ENCODE measurements at regions not wholly inside any gene's neighbourhood (a gene's known extent, or its start where the extent isn't known, plus 50 kb on each side); places are given as distances from the start of the nearest gene placed in this dataset.
"Not testable (repeated sequence)": the region's sequence is repeated elsewhere in the genome, so short reads cannot be mapped to it uniquely, and the experiment has no call there.

DNA sequence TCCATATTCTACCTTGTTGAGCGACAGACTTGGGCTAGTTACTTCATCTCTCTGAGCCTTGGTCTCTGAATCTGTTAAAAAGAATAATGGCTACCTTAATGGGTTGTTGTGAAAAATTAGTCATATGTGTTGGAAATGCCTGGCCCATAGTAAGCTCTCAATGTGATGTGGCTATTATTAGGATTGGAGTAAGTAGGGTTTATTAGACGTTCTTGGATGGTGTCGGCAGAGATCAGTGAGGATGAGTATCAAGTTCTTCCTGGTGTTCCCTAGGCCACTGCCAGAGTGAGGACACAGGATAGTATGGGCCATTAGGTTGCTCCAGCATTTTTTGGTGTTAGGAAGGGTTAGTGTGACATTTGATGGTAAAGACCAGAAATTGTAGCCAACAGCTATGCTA lies 121.1 kb upstream of the DUSP10 start:
- FAIRE-seq, result no peak

DNA sequence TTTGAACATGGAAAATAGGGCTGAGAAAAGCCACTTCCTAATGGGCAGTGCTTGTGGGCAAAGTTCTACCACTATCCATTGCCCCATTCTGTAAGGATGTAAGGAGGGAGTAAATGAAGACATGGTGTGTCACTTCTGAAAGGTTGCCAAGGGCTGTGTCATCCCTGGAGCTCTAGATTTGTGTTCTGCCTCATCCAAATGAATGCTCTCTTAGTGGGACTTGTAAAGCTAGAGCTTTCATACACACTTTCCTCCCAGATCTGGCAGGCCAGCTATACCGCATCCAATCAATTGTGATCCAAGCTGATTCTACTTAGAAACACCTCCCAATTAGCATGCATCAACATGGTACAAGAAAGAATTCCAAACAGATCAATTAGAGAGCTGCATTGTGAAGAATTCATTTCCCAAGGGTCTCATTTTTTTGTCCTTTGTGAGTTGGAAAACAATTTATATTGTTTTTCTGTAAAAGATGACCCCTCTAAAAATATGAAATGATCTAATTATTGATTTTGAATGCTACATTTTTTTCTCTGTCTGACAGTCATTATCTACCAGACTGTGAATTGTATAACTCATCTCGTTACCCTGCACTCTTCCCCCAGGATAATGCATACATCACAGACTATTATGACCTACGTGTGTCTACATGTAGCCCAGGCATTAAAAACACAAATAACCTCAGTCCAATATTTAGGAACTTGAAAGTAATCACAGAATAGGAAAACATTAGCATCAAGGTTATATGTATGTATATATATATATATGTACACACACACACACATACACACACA lies 117.1 kb upstream of the DUSP10 start:
- FAIRE-seq, result no peak

DNA sequence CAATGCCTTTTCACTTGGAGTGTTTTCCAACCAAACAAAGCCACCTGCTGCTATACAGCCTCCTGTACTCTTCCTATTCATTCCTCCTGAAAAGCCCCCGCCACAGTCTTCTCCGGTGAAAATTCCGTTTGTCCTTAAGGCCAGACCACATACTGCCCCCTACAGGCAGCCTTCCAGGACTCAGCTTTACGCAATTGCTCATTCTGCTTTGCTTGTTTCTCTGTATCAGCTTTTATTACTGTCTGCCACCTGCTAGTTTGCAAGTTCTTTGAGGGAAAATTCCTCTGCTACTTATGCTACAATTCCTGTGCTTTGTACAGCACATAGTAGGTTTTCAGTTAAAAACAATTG lies 115.2 kb upstream of the DUSP10 start:
- not testable (repeated sequence) for FAIRE-seq

DNA sequence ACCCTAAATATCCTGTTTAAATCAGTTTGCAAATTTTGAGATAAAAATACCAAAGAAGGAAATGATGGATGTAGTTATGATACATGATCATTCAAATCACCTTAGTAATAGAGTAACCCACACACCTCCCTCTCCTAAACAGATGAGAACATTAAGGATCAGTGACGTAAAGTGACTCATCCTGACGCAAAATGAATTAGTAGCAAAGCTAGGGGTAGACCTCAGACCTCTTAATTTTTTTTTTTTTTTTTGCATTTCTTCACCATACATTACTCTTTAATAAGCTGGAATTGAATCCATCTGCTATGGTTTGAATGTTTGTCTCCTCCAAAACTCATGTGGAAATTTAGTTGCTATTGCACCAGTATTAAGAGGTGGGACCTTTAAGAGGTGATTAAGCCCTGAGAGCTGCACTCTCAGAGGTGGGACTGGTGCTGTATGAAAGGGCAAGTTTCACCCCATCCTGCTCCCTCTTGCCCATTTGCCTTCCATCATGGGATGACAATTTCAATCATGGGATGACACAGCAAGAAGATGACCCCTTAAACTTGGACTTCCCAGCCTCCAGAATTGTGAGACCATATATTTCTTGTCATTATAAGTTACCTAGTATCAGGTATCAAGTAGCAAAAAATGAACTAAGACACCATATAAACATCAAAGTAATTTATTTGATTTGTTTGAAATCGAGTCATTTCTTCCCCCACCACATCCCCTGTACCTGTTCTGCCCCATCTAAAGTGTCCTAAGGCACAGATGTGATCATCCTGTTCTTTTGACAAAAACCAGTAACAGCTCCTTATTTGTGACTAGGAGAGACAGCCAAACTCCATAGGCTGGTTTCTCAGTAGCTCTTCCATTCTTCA lies 114.6 kb upstream of the DUSP10 start:
- no peak for FAIRE-seq

DNA sequence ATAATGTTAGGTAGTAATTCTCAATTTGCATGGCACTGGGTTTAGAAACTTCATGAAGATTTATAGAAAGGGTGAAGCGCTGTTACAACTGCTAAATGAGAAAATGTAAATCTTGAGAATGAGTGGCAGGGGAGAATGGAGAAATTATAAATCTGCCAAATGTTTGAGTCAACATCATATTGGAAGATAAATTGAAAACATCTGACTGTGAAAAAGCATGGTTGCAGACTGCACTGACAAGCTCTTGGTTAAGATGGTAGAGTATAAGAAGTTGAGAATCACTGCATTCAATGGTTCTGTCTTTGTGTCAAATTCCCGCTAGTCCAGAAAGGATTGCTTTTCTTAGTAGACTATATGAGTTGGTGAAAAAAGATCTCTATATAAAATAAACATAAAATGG lies 113.3 kb upstream of the DUSP10 start:
- FAIRE-seq, result no peak

DNA sequence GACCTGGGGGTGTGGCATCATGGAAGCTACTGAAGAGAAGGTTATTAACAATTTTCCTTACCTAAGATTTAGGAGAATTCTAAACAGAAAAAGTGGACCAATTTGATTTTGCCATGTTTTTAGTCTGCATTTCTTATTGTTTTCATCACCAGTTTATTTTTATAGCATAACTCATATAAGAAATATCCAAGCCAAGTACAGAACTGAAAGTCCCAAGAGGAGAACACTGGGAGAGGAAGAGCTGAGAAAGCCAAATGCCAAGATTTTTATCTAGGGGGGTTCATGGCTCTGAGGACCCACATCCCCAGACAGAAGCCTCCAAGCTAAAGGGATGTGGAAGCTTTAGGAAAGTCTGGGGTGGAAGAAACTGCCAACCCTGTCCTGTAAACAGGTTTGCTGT lies 109.4 kb upstream of the DUSP10 start:
- FAIRE-seq, result no peak

DNA sequence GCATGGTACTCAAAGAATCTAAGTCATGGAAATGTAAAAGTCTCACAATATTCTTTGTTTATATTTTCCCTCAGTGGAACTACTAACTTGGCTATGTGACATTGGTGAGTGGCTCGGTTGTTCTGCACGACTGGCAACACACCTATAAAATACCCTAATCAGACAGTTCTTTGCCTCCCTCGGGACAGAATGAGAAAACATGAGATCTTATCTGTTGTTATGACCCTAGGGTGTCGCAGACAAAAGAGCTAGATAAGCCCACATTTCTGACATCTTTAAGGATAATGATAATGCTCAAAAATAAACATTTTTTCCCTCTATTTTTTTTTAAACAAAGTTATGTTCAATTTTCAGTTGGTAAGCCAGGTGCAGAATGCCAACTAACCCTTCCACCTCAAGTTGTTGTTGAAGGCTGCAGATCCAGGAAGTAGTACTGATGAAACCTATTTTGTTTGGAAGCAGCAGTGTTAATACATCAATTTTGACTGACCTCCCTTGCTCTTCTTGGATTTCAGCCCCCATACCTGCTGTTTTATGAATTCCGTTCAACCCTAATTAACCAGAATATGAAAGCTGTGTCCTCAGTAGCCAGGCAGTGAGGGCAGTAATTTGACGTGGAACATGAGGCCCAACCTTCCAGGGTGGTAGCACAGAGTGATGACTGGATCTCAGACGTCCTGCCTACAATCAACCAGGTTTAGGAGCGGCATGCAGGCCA lies 108.7 kb upstream of the DUSP10 start:
- no peak for FAIRE-seq

DNA sequence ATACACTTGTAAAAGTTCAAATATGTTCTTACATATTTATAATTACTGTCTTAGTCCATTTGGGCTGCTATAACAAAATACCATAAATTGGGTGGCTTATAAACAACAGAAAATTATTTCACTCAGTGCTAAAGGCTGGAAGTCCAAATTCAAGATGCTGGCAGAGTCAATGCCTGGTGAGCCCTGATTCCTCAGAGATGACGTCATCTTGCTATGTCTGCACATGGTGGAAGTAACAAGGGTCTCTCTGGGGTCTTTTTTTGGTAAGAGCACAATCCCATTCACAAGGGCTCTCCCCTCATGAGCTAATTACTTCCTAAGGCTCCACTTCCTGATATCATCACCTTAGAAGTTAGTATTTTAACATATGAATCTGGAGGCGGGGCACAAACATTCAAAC lies 108.0 kb upstream of the DUSP10 start:
- no peak for FAIRE-seq

DNA sequence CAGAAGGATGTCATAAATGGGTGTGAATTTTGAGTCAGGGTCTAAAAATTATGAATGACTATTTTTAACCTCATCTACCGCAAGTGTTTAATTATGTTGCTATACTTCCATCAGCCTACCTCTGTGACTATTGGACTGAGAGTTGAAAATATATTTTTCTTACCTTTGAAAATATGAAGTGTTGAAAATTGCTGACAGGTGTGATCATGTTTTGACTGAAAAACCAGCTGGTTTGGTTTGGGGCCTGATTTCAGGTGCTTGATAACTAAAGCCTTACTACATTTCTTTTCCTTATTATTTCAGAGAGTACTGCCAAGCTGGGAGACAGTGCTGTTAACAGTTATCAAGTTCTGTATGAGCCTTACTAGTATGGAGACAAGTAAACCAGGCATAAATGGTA lies 107.2 kb upstream of the DUSP10 start:
- FAIRE-seq, result no peak

DNA sequence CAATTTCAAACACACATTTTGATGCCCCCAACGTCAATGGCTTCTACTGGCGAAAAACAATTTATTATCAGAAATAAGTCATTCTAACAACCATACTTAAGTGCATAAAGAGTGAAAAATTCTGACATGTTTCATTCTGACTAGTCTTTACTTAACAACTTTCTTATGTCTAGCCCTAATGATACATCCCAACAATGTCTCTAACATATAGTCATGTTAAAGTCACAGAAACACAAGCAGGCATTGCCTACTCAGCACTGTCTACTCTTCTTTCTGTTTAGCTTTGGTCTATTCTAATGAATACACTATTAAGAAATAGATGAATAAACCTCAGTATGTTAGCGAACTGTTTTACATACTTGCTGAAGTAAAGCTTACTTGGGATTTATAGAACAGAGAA lies 105.8 kb upstream of the DUSP10 start:
- no peak for FAIRE-seq

DNA sequence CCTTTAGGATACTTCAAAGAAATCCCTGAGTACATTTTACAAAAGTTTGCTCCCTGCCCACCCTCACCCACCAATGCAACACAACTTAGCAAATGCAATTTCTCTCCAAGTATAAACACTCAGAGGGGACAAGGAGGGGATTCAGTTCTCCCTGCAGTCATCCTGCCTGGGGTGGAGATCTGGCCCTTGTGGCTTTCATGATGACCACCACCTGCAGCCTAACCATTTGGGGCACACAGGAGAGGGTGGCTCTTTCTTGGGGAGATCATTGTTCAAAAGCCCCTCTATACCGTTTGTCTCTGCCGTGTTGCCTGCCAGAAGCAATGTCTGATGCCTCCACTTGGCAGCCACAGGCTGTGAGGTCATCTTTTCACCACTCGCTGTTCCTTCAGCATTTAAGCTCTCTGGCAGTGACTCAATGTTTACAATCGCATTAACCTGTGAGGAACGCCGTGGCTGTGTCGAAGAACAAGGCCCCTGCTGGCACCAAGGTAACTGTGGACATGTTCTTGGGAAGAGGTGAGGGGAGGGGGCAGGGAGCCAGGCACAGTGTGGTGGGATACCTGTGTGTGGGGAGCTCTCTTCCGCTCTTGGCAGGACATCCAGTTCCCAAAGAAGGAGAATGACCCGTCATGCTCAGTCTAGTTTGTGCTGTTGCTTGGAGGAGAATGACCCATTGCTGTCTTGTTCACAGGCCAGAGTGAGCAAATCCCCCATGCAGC lies 103.9 kb upstream of the DUSP10 start:
- no peak for FAIRE-seq

DNA sequence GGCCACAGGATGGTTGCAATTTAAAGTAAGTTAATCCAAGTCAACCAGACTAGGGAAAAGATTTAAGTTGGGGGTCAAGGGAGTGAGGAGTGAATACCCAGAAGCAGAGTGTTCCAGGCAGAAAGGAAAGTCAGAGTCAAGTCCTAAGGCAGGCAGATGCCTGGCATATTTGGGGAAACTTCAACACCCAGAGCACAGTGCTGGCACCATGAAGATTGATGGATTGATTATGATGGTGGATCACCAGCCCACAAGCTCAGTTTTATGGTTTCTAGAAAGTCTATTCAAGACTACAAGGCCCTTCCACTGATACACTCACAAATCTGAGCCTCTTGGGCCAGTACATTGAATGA lies 100.1 kb upstream of the DUSP10 start:
- no peak for FAIRE-seq

DNA sequence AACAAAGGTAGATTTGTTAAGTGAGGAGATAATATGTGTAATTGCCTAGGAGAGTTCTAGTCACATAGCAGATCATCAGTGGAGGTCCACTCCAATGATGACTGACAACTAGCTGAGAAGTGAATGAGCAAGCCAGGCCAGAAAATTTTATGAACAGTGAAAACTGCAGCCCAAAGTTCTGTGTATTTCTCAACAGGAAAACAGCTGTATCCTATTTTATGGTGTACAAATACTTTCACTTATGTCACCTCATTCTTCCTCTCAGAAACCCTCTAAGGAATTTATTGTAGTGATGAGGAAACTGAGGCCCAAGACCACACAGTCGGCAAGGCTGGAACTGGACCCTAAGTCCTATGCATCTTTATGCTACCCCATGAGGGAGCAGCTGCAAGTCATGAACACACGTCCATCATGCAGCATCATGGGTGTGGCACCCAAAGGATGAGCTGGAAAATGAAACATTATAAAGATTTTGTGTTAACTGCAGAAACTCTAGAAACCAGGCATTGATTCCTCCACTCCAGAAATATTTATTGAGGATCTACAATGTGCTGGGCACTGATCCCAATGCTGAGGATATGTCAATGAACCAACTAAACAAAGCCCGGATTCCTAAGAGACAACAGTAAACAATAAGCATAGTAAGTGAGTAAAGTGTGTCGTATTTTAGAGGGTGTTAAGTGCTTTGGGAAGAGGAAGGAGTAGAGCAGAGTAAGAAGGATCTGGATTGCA lies 99.5 kb upstream of the DUSP10 start:
- no peak for FAIRE-seq

DNA sequence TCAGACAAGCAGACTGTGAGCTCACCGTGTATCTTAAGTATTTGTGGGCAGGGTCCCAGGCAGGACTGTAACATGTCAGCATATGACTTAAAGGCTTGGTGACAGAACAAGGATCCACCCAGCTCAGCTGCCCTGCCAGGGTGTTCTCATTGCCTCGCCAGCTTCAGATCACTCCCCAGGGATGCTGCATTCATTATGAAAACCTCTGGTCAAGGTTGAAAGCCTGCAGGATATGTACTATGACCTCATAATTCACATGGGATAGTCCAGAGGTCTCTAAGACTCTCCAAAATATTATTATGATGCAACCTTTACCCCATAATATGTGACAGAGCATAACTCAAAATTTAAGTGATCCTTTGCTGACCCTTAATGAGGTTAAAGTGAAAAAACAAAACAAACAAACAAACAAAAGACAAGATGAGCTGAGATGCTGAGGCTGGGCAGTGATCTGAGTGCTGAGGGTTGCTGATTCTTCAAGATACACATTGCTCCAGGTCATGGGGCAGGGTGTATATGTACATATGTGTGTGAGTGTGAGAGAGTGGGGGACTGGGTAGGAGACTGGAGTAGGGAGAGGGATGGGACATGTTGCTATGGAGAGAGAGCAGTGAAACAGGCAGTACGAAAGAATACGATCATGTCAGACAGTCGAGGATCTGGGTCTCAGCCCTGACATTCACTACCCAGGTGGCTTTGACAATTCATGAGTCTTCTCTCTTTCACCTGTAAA lies 98.8 kb upstream of the DUSP10 start:
- no peak for FAIRE-seq

DNA sequence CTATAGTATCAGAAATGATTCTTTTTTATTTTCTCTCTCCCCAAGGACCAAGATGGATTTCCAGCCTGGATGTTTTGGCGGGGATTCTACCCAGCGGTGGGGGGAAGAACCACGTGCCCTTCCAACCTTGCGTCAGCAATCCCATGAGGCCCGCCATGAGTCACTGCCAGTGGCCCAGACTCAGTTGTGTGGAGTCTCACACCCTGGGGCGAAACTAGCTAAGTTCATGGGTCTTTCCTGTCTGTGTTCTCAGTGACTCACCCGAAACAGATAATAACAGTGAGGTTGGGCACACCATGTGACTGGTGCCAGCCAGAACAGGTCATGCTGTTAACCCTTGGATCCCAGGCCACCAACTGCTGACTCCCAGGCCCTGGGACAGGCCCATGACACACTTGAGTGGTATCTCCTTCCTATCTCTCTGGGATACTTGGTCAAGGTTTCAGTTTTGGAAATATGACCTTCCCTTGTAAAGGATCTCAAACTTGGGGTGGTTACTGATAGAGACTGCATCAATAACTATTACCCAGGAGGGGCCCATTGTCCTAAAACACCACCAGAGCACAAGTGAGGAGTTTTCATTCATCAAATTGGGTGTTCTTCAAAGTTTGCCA lies 98.0 kb upstream of the DUSP10 start:
- no peak for FAIRE-seq

DNA sequence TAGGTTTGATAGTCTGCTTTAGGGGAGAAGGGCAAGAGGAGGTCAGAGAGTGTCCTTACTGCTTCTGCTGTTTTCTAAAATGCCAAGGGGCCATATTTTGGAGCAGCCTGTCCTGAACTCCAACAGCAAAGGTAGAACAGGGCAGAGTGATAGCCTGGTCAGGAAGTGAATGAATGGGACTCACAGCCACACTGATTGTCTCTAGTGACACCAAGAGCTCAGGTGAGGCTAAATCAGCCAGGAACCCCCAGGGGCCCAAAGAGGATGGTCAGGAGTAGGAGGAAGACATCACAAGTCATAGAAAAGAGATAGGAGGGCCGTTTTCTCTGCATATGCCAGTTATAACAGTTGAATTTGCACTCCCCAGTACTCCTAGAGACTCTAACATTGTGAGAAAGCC lies 97.4 kb upstream of the DUSP10 start:
- no peak for FAIRE-seq

DNA sequence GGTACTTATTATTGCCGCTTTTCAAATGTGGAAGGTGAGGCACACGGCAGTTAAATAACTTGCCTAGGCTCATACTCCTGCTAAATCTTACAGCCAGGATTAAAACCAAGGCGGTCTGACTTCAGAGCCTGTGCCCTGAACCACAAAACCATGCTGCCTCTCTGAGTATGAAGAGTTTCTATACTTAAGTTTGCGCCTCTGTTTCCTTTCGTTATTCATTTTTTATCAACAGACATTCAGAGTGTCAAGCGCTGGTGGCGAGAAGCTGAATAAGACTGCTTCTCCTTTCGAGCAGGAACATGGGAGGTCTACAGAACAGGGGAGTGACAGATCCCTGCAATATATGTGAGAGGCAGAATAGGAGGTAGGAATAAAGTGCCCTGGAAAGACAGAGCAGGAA lies 96.0 kb upstream of the DUSP10 start:
- FAIRE-seq, result no peak

DNA sequence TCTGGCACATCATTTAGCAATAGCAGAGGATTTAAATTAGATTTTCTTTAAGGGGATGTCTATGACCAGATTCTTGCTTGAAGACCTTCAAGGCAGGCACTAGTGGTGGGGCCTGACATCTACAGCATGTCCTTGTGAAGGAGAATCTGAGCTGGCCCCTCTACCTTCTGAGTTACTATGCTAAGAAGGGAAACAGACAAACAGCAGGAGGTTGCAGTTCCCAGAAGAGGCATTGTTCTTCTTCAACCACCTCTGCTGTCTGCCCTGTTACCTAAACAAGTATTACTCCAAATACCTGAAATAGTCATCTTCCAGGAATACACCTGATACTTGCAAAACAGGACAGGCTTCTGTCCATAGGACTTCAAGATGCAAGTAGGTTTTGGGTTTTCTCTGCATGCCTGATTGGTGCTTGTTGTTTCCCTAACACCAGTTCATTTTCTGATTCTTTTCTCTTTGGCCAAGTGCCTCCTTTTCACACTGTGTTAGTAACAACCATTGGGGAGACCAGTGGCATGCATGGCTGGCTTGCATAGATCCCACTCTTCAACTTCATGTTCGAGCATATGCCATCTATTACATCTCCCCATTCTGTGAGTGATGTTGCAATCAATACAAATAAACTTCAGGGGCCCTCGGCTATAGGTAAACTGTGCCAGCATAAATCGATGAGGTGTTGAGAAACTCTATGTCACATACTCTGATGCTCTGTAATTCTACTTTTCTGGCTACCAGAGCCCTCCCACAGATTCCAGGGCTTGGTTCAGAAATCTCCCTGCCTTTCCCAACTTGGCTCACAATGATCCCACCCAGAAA lies 93.0 kb upstream of the DUSP10 start:
- no peak for FAIRE-seq

DNA sequence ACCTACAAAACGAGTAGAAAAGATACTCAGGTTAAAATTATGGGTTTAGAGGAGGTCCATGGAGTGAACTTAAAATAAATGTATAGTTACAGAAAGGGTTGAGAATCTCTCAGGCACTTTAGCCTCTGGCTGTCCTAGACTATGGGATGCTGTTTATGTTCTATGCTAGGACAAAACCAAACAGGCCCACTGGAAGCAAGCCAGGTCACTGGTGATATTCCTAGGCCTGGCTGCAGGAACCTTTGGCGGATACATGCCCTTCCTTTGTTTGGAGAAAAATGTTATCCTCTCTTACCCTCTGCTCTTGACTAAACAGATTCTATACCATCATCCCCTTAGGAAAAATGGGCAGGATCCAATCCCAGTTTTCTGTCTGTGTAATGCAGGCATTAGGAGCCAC lies 90.7 kb upstream of the DUSP10 start:
- FAIRE-seq, result no peak

DNA sequence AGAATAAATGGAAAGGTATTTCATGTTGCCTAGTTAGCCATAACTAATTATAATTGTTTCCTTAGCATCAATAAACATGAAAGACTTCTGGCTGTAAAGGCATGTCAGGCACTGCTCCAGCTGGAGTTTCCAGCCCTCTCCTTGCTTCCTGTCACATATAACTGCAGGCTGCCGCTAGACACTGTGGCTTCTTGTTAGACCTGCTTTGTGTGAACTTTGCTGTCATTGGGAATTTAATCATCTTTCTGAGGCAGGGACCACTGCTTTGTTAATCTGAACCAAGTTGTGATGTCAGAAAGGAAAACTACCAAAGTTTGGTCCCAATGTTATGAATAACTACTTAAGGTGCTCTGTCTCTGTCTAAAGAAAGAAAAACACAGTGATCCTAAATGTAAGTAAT lies 90.3 kb upstream of the DUSP10 start:
- FAIRE-seq, result no peak
